GM21529 (cell line): ENCODE measurements at regions not wholly inside any gene's neighbourhood (a gene's known extent, or its start where the extent isn't known, plus 50 kb on each side); places are given as distances from the start of the nearest gene placed in this dataset.

Experiments used
- ATAC-seq: cut with Tn5 transposase; IDR thresholded peaks from one replicate; pipeline ENCODE4 v1.9.1; 2021; ENCODE audit not compliant: unreplicated experiment

DNA sequence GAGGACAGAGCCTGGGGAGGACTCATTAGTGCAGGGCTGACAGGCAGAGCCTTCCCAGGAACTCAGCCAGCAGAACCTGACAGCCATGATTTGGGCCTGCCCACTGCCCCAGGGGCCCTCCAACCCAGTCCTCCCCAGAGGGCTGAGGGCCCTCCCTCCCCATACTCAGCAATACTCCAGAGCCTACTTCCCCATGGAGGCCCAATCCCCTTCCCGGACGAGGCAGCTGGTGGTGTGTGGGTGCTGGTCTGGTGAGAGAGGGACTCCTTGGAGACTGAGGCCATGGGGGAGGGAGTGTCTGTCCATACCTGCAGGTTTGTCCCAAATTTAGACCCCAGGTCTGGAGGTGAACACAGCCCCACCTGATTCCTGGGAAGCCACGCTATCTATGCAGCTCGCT is 120.9 kb upstream of the MLN start:
- no peak for ATAC-seq

DNA sequence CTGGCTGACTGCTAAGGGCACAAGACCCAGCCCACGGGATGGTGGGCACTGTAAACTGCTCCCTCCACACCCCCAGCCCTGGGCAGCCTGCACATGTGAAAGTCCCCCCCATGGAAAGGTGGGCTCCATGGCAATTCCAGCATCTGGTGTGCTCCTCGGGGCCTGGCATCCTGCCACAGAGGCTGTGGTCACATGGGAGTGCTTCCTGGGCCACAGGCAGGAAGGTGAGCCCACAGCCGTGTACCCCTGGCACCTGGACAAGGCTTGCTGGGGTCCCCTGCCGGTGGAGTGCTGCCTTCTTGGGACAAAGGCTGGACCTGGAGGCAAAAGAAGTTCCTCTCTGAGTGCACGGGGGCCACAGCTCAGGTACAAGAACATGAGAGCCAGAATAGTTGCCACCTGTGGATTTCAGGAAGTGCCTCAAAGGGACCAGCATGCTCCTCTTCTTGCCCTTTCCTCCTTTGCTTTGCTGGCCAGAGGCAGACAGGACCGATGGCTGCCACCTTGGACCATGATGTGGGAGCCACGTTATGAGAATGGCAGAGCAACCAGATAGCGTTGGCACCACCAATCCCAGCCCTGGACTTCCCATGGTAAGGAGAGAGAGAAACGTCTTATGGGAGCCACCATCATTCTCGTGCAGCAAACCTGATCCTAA is 120.2 kb upstream of the MLN start:
- ATAC-seq, result no peak

GRCh38 chr6:33921745-33922144 is 117.9 kb upstream of the MLN start:
- no peak for ATAC-seq

- no peak for ATAC-seq
Observed at GRCh38 chr6:33918175-33918695, 114.4 kb upstream of the MLN start.

DNA sequence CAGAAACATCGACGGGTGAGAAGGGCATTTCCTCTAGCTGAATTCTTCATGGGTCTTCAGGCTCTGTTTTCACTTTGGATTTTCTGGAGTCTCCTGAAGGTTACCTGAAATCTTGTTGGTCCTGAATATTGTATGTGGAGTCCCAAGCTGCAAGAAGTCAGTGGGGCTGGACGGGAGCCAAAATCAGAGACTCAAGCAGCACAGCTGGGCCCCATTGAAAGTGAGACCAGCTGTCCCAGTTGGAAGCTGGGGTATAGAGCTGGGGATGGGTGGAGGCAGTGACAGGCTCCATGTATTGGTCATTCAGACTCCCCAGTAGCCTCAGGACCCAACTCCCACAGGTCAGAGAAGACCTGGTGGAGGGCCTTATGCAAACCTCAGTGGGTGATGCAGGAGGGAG is 111.3 kb upstream of the MLN start:
- ATAC-seq, result peak; percentile 17

GRCh38 chr6:33914645-33915044 is 110.8 kb upstream of the MLN start:
- ATAC-seq, result peak; percentile 72

DNA sequence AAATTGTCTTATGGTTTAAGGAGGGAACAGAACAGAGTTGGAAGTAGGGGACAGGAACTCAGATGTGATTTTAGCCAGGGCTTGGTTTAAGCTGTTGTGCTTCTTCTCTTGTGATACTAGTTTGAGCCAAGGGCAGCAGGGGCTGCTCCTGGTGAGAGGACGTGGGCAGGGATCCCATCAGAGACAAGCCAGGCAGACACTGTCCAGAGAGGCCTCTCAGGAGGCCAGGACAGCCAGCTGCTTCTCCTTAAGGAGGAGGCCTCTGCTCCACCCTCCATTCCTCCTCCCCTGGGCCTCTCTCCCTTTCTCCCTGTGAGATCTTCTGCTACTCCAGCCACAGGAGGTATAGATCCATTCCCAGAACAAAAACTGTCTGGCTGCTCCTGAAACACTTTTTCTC is 108.4 kb upstream of the MLN start:
- no peak for ATAC-seq

- no peak for ATAC-seq
Observed at GRCh38 chr6:33911488-33911887, 107.7 kb upstream of the MLN start.

DNA sequence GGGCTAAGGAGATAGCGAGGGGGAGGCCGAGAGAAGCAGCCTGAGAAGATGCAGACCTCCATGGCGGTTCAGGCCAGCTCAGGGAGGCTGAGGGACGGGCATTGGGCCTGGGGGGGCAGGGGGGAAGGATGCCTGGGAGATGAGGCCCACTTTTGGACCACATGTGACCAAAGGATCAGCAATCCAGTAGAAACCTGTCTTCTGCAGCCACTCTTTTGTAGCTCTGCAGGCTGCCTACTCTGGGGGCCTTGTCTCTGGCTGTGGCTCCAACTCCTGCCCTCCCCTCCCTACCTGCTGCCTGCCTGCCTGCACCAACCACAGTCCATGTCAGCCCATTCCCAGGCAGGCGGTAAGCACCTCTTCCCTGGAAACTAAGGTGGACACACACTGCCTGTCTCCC is 106.8 kb upstream of the MLN start:
- no peak for ATAC-seq

GRCh38 chr6:33909737-33910136 is 105.9 kb upstream of the MLN start:
- ATAC-seq, result no peak

DNA sequence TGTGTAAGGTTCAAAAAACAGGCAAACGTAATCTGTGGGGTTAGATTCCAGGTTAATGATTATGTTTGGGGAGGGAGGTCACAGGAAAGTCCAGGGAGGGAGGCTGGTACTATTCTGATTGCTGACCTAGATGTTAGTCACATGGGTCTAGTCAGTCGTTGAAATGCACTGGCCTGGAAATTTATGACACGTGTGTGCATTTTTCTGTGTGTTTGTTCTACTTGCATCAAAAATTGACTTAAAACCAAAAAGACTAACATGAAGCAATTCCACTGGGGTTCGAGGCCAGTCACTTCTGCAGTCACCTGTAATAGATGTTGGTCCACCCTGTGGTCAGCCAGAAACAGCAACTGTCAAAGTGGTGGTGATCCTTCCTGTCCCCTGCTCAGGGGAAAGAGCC is 104.2 kb upstream of the MLN start:
- ATAC-seq, result no peak

GRCh38 chr6:33907227-33907626 is 103.4 kb upstream of the MLN start:
- no peak for ATAC-seq

- no peak for ATAC-seq
Observed at GRCh38 chr6:33906439-33906838, 102.6 kb upstream of the MLN start.

DNA sequence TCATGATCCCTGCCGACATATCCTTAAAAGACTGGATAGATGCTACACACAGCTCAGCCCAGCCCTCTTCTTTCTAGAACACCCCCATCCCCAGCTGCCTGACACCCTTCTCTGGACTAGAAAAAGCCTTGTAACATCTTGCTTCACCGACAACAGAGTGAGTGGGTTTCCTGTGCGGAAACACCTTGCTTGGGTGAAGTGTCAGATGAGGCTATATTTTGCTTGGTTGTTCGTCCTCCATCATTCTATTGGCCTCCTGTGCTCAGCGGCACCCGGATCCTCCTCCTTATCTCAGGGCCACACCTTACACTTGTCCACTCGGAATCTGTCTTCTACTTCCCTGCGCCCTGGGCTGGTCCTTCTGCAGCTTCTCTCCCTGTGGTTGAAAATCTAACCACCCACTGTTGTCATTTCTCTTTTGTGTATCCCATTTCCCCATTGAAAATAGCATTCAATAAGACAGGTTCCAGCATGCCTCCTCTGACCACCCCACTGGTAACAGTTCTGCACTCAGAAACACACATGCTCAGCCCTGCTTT is 101.3 kb upstream of the MLN start:
- peak; percentile 18 for ATAC-seq

- ATAC-seq, result no peak
Observed at GRCh38 chr6:33904747-33905065, 100.9 kb upstream of the MLN start.

DNA sequence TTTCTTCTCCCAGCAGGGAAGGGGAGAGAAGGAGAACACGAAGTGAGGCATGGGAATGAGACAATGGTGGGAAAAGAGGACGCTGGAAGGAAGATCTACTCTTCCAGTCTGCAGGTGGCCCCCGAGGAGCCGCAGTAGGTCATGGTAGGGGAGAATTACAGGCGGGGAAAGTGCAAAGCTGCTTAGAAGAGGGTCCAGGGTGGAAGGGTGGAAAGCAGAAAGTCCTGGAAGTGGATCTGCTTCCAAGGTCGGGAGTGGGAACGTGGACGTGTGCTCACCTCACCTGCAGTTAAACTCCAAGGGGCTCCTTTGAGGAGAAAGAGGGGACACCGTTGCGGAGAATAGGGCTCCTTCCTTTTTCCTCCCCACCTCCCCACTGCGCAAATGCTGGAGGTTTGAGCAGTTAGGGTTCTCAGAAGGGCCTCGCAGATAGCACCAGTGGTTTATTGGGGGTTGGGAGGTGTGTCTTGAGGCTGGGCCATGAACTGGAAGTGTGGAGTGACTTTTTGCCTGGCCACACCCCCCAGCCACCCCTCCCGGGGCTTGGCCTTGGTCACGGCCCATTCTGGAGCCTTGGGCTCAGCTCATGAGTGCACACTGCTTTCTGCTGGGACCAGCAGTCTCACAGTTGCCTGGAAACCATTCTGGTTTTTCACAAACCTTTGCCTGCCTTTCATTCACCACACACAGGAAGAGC is 100.4 kb upstream of the MLN start:
- ATAC-seq, result peak; percentile 79

- no peak for ATAC-seq
Observed at GRCh38 chr6:33903579-33903978, 99.8 kb upstream of the MLN start.

DNA sequence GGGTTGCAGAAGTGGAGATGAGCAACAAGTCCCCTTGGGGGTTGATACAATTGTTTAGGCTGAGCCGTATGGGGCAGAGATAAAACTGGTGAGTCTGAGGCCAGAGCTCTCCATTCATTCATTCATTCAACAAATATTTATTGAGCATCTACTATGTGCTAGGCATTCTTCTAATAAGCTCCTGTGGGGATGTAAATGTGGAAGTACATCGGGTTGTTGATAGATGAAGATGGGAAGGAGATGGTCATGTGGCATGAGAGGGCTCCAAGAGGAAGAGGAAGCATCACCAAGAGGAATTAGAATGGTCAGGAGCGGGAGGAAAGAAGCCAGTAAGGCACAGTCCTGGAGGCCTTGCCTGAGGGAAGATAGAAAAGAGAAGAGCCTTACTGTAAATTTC is 98.7 kb upstream of the MLN start:
- ATAC-seq, result no peak

DNA sequence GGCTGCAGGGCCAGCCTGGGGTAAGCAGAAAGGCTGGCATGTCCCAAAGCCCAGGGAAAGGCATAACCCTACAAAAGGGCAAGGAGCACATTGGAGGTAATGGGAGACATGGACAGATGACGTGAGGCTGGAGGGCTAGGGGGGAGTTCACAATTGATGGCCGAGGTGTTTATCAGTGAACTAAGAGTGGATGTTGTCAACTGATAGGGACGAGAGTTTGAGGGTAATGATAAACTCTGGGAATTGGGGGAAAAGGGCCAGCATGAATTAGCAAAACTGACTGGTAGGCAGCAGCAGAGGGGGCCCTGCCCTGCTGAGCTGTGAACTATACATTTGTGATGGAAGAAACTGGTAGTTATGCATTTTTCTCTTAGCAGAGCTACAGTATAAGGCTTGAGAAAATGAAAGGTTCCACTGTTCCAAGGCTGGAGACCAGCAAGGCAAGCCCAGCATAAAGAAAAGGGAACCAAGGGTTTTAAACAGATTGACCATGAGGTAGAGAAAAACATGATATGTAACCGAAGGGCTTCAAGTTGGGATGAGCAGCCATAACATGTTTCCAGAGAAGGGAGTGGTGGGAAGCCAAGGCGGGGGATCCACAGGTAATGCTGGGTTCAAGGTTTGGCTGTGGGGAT is 98.1 kb upstream of the MLN start:
- ATAC-seq, result no peak

DNA sequence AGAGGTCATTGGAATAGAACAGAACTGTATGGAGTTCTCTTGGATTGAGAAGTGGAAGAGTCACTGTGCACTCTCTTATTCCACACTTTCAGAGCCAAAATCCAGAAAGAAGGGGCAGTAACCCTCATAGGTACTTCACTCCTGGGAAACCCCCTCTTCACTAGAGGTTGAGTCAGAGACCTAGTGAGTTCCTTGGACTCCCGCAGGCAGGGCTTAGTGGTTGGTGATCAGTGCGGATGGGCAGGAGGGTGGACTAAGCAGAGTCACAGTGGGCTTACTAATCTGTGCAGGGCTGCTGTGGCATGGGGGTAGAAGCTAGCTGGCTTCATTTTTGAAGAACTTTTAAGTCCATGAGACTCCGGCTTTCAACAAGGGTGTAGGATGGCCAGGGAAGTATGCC is 95.0 kb upstream of the MLN start:
- ATAC-seq, result no peak

DNA sequence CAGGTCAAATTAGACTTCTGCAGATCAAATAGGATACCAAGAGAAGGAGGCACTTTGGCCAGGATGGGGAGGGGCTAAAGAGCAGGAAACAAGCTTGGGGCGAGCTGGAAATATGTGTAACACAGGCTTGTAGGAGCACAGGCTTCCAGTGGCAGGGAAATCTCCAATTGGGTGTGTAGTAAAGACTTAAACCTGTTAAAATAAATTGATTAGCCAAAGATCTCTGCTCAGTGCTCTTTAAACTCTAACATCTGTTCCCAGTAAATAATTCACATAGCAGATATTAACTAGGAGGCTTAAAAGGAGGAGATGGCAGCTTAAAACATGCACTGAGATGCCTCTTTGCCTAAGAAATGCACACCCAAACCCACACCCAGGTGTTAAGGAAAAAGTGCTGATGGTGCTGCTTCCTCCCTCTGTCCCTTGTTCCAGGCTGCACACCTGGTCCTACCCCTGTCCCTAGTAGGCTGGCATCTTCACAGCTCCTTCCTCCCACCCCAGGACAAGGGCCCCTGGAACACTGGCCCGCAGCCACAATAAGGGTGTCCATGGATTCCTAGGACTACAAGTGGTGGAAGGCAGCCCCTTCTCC is 93.5 kb upstream of the MLN start:
- no peak for ATAC-seq
